GM23338 (cell line): ENCODE measurements at regions not wholly inside any gene's neighbourhood (a gene's known extent, or its start where the extent isn't known, plus 50 kb on each side); places are given as distances from the start of the nearest gene placed in this dataset.
"Not testable (repeated sequence)": the region's sequence is repeated elsewhere in the genome, so short reads cannot be mapped to it uniquely, and the experiment has no call there.

Source experiments
- ATAC-seq: fragments of 200-7000 bp; cut with Tn5 transposase; 3 replicates; pipeline ENCODE4 v1.9.1; 2020
- DNase-seq: peaks from one replicate; pipeline ENCODE4 v3.0.0-alpha.2; 2015; ENCODE audit warnings: low spot score
- H2AFZ ChIP-seq: fragments of 200-600 bp; sonication (generic); 2 replicates; pipeline ENCODE4 v1.8.0; 2016; ENCODE audit warnings: antibody characterized with exemption, mild to moderate bottlenecking, moderate library complexity
- H3F3A ChIP-seq: fragments of 200-600 bp; sonication (generic); replicated peaks from 2 replicates; pipeline ENCODE4 v1.8.0; 2017; ENCODE audit warnings: antibody characterized with exemption, mixed run types, low read depth
- H3K27ac ChIP-seq: fragments of 200-600 bp; sonication (generic); 2 replicates; pipeline ENCODE4 v1.6.1; 2016; ENCODE audit warnings: low read depth
- H3K27me3 ChIP-seq: fragments of 200-600 bp; sonication (generic); 2 replicates; pipeline ENCODE4 v1.8.0; 2016; ENCODE audit warnings: mild to moderate bottlenecking, mixed run types, moderate library complexity; ENCODE audit not compliant: insufficient read depth
- H3K36me3 ChIP-seq: fragments of 200-600 bp; sonication (generic); 2 replicates; pipeline ENCODE4 v1.8.0; 2016; ENCODE audit warnings: mild to moderate bottlenecking; ENCODE audit not compliant: insufficient read depth
- H3K4me1 ChIP-seq: fragments of 200-600 bp; sonication (generic); 2 replicates; pipeline ENCODE4 v1.8.0; 2016; ENCODE audit warnings: mild to moderate bottlenecking, moderate library complexity; ENCODE audit not compliant: insufficient read depth
- H3K4me2 ChIP-seq: fragments of 200-600 bp; sonication (generic); 2 replicates; pipeline ENCODE4 v1.7.1; 2017; ENCODE audit warnings: mixed run types
- H3K4me3 ChIP-seq: fragments of 200-600 bp; sonication (generic); 2 replicates; pipeline ENCODE4 v1.6.1; 2016; ENCODE audit warnings: mixed run types
- H3K79me2 ChIP-seq: fragments of 200-600 bp; sonication (generic); replicated peaks from 2 replicates; pipeline ENCODE4 v1.8.0; 2017; ENCODE audit warnings: mild to moderate bottlenecking; ENCODE audit not compliant: insufficient read depth
- H3K9me2 ChIP-seq: fragments of 200-600 bp; sonication (generic); 2 replicates; pipeline ENCODE4 v1.8.0; 2017; ENCODE audit not compliant: insufficient read depth
- H4K20me1 ChIP-seq: fragments of 200-600 bp; sonication (generic); replicated peaks from 2 replicates; pipeline ENCODE4 v1.8.0; 2017; ENCODE audit warnings: mild to moderate bottlenecking; ENCODE audit not compliant: insufficient read depth
- H3K27ac Mint-ChIP-seq: 2 replicates; pipeline ENCODE4 v1.8.0; 2020; ENCODE audit warnings: inconsistent platforms, mild to moderate bottlenecking, moderate library complexity, mixed read lengths
- H3K27me3 Mint-ChIP-seq: 3 replicates; pipeline ENCODE4 v1.8.0; 2022; ENCODE audit warnings: low read depth, mild to moderate bottlenecking, moderate library complexity, mixed read lengths, inconsistent platforms; ENCODE audit not compliant: insufficient read depth, poor library complexity
- H3K36me3 Mint-ChIP-seq: 3 replicates; pipeline ENCODE4 v1.8.0; 2021; ENCODE audit warnings: low read depth, mild to moderate bottlenecking, inconsistent platforms, moderate library complexity, mixed read lengths
- H3K4me1 Mint-ChIP-seq: 3 replicates; pipeline ENCODE4 v1.8.0; 2020; ENCODE audit warnings: mild to moderate bottlenecking, inconsistent platforms, mixed read lengths
- H3K4me3 Mint-ChIP-seq: 3 replicates; pipeline ENCODE4 v1.8.0; 2021; ENCODE audit warnings: moderate library complexity, mild to moderate bottlenecking, inconsistent platforms, mixed read lengths
- H3K9me3 Mint-ChIP-seq: 3 replicates; pipeline ENCODE4 v1.8.0; 2020; ENCODE audit warnings: moderate library complexity, mild to moderate bottlenecking, inconsistent platforms, mixed read lengths
- CREB1 ChIP-seq: fragments of 250-450 bp; sonication (Bioruptor Pico); IDR thresholded peaks from 2 replicates; pipeline ENCODE4 v1.5.0; 2020; ENCODE audit warnings: low read depth, mild to moderate bottlenecking, moderate library complexity
- EZH2 ChIP-seq: fragments of 200-600 bp; sonication (generic); IDR thresholded peaks from one replicate; pipeline ENCODE4 v1.8.0; 2017; ENCODE audit warnings: antibody characterized with exemption, mild to moderate bottlenecking, low read depth; ENCODE audit not compliant: unreplicated experiment
- EZH2phosphoT487 ChIP-seq: fragments of 200-600 bp; sonication (generic); IDR thresholded peaks from one replicate; pipeline ENCODE4 v1.8.1; 2018; ENCODE audit warnings: antibody characterized with exemption; ENCODE audit not compliant: unreplicated experiment
- JUNB ChIP-seq: IDR thresholded peaks from one replicate; pipeline ENCODE4 v1.6.1; 2016; ENCODE audit warnings: antibody characterized with exemption; ENCODE audit not compliant: unreplicated experiment
- NANOG ChIP-seq: IDR thresholded peaks from 2 replicates; pipeline ENCODE4 v1.6.1; 2016; ENCODE audit warnings: antibody characterized with exemption, borderline replicate concordance
- POLR2AphosphoS5 ChIP-seq: IDR thresholded peaks from 2 replicates; pipeline ENCODE4 v1.6.1; 2016; ENCODE audit warnings: antibody characterized with exemption, low read depth
- STAT1 ChIP-seq: IDR thresholded peaks from one replicate; pipeline ENCODE4 v1.6.1; 2016; ENCODE audit warnings: antibody characterized with exemption; ENCODE audit not compliant: unreplicated experiment
- ZNF114 ChIP-seq: fragments of 250-450 bp; sonication (Bioruptor Pico); IDR thresholded peaks from 2 replicates; pipeline ENCODE4 v1.5.0; 2020; ENCODE audit warnings: mild to moderate bottlenecking, moderate library complexity
- TF ChIP-seq, protein P1 (sequence below): fragments of 250-450 bp; sonication (Bioruptor Pico); IDR thresholded peaks from 2 replicates; pipeline ENCODE4 v1.5.0; 2020; ENCODE audit warnings: mild to moderate bottlenecking, moderate library complexity
- TF ChIP-seq, protein P2 (sequence below): IDR thresholded peaks from 2 replicates; pipeline ENCODE4 v1.6.1; 2016; ENCODE audit warnings: antibody characterized with exemption

DNA sequence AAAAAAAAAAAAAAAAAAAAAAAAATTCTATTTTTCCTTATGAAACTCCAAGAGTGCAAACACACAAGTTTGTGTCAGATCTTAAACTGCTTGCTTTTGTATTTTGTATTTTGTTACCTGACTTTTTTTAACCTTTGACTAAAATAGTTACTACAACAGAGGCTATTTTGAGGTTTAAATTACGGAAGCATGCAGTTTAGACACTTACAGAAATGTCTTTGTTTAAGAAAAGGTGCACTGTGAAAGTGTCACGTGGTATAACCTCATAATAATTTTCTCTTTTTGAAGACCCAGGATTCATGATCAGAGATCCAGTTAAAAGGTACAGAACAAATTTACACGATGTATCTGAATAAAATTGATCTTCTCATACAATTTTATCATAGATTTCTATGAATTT lies 152.4 kb downstream of the SPIN4 start:
- H3K79me2 ChIP-seq, H3K27ac Mint-ChIP-seq, H2AFZ ChIP-seq, H3K27ac ChIP-seq, H3K4me2 ChIP-seq, H3K4me1 Mint-ChIP-seq, H3F3A ChIP-seq, H3K4me1 ChIP-seq, H3K9me2 ChIP-seq, H3K9me3 Mint-ChIP-seq, H3K27me3 Mint-ChIP-seq, ATAC-seq, DNase-seq, H3K36me3 ChIP-seq, H4K20me1 ChIP-seq, H3K4me3 Mint-ChIP-seq, H3K27me3 ChIP-seq, H3K4me3 ChIP-seq, H3K36me3 Mint-ChIP-seq: not testable (repeated sequence)

DNA sequence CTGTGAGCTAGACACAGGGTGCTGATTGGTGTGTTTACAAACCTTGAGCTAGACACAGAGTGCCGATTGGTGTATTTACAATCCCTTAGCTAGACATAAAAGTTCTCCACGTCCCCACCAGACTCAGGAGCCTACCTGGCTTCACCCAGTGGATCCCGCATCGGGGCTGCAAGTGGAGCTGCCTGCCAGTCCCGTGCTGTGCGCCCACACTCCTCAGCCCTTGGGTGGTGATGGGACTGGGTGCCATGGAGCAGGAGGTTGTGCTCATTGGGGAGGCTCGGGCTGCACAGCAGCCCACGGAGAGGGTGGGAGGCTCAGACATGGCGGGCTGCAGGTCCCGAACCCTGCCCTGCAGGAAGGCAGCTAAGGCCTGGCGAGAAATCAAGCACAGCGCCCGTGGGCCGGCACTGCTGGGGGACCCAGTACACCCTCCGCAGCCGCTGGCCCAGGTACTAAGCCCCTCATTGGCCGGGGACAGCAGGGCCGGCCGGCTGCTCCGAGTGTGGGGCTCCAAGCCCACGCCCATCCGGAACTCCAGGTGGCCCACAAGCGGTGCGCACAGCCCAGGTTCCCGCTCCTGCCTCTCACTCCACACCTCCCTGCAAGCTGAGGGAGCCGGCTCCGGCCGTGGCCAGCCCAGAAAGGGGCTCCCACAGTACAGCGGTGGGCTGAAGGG lies 158.6 kb downstream of the SPIN4 start:
- H3K9me3 Mint-ChIP-seq, result peaks cover 34% of the 10 kb centered on the region
- not testable (repeated sequence) for H3K4me3 ChIP-seq, H3K27me3 ChIP-seq, H3K36me3 Mint-ChIP-seq, H3K4me3 Mint-ChIP-seq, H4K20me1 ChIP-seq, H3K4me1 Mint-ChIP-seq, H3K79me2 ChIP-seq, DNase-seq, ATAC-seq, H3F3A ChIP-seq, H2AFZ ChIP-seq, H3K4me1 ChIP-seq, H3K27ac Mint-ChIP-seq, H3K9me2 ChIP-seq, H3K27ac ChIP-seq, H3K4me2 ChIP-seq, H3K36me3 ChIP-seq, H3K27me3 Mint-ChIP-seq

DNA sequence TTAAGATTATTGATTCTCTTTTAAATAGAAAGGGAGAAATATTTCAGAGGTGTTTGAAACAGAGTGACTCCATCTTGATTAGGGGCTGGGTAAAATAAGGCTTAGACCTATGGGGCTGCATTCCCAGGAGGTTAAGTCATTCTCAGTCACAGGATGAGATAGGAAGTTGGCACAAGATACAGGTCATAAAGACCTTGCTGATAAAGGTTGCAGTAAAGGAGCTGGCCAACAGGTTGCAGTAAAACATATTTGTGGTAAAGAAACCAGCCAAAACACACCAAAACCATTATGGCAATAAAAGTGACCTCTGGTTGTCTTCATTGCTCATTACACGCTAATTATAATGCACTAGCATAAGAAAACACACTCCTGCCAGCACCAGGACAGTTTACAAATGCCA lies 165.0 kb downstream of the SPIN4 start:
- Mint-ChIP-seq H3K4me1 (no peaks in the 10 kb centered on the region; the same call in 2 of the 3 replicates), H3K4me3 (no peak overlapping the region), H3K36me3 (peaks cover 8% of the 10 kb centered on the region), H3K9me3 (peaks cover 28% of the 10 kb centered on the region), H3K27ac (no peak overlapping the region), H3K27me3 (peaks cover 3% of the 10 kb centered on the region)
- no peak overlapping the region for H3K27ac ChIP-seq
- no peak overlapping the region for H2AFZ ChIP-seq
- H3K36me3 ChIP-seq, result no peaks in the 10 kb centered on the region
- H3K4me1 ChIP-seq, result no peaks in the 10 kb centered on the region
- H4K20me1 ChIP-seq, result no peaks in the 10 kb centered on the region
- no peaks in the 10 kb centered on the region for H3K79me2 ChIP-seq
- no peak for ATAC-seq
- no peaks in the 10 kb centered on the region for H3K27me3 ChIP-seq
- no peak overlapping the region for H3K4me2 ChIP-seq
- no peak for DNase-seq
- no peaks in the 10 kb centered on the region for H3K9me2 ChIP-seq
- no peaks in the 10 kb centered on the region for H3F3A ChIP-seq
- H3K4me3 ChIP-seq, result no peak overlapping the region
- TF ChIP-seq CREB1 (CRISPR knock-in tag) (no peak), STAT1 (no peak), POLR2AphosphoS5 (no peak), NANOG (no peak), ZNF114 (CRISPR knock-in tag) (no peak), EZH2 (no peak), JUNB (no peak), EZH2phosphoT487 (no peak)
- TF ChIP-seq, protein P1, sequence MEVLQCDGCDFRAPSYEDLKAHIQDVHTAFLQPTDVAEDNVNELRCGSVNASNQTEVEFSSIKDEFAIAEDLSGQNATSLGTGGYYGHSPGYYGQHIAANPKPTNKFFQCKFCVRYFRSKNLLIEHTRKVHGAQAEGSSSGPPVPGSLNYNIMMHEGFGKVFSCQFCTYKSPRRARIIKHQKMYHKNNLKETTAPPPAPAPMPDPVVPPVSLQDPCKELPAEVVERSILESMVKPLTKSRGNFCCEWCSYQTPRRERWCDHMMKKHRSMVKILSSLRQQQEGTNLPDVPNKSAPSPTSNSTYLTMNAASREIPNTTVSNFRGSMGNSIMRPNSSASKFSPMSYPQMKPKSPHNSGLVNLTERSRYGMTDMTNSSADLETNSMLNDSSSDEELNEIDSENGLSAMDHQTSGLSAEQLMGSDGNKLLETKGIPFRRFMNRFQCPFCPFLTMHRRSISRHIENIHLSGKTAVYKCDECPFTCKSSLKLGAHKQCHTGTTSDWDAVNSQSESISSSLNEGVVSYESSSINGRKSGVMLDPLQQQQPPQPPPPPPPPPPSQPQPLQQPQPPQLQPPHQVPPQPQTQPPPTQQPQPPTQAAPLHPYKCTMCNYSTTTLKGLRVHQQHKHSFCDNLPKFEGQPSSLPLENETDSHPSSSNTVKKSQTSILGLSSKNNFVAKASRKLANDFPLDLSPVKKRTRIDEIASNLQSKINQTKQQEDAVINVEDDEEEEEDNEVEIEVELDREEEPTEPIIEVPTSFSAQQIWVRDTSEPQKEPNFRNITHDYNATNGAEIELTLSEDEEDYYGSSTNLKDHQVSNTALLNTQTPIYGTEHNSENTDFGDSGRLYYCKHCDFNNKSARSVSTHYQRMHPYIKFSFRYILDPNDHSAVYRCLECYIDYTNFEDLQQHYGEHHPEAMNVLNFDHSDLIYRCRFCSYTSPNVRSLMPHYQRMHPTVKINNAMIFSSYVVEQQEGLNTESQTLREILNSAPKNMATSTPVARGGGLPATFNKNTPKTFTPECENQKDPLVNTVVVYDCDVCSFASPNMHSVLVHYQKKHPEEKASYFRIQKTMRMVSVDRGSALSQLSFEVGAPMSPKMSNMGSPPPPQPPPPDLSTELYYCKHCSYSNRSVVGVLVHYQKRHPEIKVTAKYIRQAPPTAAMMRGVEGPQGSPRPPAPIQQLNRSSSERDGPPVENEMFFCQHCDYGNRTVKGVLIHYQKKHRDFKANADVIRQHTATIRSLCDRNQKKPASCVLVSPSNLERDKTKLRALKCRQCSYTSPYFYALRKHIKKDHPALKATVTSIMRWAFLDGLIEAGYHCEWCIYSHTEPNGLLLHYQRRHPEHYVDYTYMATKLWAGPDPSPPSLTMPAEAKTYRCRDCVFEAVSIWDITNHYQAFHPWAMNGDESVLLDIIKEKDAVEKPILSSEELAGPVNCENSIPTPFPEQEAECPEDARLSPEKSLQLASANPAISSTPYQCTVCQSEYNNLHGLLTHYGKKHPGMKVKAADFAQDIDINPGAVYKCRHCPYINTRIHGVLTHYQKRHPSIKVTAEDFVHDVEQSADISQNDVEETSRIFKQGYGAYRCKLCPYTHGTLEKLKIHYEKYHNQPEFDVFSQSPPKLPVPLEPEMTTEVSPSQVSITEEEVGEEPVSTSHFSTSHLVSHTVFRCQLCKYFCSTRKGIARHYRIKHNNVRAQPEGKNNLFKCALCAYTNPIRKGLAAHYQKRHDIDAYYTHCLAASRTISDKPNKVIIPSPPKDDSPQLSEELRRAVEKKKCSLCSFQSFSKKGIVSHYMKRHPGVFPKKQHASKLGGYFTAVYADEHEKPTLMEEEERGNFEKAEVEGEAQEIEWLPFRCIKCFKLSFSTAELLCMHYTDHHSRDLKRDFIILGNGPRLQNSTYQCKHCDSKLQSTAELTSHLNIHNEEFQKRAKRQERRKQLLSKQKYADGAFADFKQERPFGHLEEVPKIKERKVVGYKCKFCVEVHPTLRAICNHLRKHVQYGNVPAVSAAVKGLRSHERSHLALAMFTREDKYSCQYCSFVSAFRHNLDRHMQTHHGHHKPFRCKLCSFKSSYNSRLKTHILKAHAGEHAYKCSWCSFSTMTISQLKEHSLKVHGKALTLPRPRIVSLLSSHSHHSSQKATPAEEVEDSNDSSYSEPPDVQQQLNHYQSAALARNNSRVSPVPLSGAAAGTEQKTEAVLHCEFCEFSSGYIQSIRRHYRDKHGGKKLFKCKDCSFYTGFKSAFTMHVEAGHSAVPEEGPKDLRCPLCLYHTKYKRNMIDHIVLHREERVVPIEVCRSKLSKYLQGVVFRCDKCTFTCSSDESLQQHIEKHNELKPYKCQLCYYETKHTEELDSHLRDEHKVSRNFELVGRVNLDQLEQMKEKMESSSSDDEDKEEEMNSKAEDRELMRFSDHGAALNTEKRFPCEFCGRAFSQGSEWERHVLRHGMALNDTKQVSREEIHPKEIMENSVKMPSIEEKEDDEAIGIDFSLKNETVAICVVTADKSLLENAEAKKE (CRISPR knock-in tag), result no peak
- TF ChIP-seq, protein P2, sequence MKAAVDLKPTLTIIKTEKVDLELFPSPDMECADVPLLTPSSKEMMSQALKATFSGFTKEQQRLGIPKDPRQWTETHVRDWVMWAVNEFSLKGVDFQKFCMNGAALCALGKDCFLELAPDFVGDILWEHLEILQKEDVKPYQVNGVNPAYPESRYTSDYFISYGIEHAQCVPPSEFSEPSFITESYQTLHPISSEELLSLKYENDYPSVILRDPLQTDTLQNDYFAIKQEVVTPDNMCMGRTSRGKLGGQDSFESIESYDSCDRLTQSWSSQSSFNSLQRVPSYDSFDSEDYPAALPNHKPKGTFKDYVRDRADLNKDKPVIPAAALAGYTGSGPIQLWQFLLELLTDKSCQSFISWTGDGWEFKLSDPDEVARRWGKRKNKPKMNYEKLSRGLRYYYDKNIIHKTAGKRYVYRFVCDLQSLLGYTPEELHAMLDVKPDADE, result no peak
